ENCODE measurements at regions not wholly inside any gene's neighbourhood (a gene's known extent, or its start where the extent isn't known, plus 50 kb on each side); places are given as distances from the start of the nearest gene placed in this dataset.

DNA sequence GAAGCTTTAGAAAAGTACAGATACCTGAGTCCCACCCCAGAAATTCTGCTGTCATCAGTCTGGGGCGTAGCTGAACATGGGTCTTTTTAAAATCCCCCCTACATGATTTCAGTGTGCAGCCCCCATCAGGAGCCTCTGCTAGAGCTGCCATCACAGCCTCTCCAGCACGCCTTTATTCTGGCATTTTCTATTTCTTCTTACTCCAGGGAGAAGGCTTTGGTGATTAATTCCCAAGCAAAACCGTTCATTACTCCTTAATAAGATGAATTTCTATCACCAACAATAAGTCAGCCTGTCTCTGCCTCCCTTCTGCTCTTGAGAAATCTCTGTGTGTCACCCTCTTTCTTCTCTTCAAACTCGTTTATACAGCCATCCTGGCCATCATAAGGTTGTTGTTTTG lies 160.3 kb downstream of the KATNAL1 start:
- TF ChIP-seq CTCF (conservative IDR thresholded peaks at IDR 0.05; ENCODE audit: low read depth in 2 of 2) (no peak), EZH2 (IDR thresholded peaks at IDR 0.05; ENCODE audit: low read depth, unreplicated experiment) (no peak), EZH2phosphoT487 (IDR thresholded peaks at IDR 0.05; ENCODE audit: unreplicated experiment) (no peak), JUNB (IDR thresholded peaks at IDR 0.05; ENCODE audit: unreplicated experiment) (no peak), POLR2AphosphoS5 (IDR thresholded peaks at IDR 0.05; ENCODE audit: low read depth) (no peak)
- TF ChIP-seq, protein P1, sequence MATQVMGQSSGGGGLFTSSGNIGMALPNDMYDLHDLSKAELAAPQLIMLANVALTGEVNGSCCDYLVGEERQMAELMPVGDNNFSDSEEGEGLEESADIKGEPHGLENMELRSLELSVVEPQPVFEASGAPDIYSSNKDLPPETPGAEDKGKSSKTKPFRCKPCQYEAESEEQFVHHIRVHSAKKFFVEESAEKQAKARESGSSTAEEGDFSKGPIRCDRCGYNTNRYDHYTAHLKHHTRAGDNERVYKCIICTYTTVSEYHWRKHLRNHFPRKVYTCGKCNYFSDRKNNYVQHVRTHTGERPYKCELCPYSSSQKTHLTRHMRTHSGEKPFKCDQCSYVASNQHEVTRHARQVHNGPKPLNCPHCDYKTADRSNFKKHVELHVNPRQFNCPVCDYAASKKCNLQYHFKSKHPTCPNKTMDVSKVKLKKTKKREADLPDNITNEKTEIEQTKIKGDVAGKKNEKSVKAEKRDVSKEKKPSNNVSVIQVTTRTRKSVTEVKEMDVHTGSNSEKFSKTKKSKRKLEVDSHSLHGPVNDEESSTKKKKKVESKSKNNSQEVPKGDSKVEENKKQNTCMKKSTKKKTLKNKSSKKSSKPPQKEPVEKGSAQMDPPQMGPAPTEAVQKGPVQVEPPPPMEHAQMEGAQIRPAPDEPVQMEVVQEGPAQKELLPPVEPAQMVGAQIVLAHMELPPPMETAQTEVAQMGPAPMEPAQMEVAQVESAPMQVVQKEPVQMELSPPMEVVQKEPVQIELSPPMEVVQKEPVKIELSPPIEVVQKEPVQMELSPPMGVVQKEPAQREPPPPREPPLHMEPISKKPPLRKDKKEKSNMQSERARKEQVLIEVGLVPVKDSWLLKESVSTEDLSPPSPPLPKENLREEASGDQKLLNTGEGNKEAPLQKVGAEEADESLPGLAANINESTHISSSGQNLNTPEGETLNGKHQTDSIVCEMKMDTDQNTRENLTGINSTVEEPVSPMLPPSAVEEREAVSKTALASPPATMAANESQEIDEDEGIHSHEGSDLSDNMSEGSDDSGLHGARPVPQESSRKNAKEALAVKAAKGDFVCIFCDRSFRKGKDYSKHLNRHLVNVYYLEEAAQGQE (IDR thresholded peaks at IDR 0.05; ENCODE audit: unreplicated experiment): no peak

Measured in GM23338 (cell line).